22Rv1 (cell line): ENCODE measurements at regions not wholly inside any gene's neighbourhood (a gene's known extent, or its start where the extent isn't known, plus 50 kb on each side); places are given as distances from the start of the nearest gene placed in this dataset.

Source experiments
- CTCF ChIP-seq: fragments of 450-650 bp; IDR thresholded peaks from 2 replicates; pipeline ENCODE4 v1.5.1; 2017; ENCODE audit warnings: mild to moderate bottlenecking
- ZFX ChIP-seq: fragments of 450-650 bp; IDR thresholded peaks from 2 replicates; pipeline ENCODE4 v1.6.1; 2017; ENCODE audit warnings: antibody characterized with exemption, borderline replicate concordance

- peak; percentile 71 for TF ChIP-seq CTCF
- TF ChIP-seq ZFX = no peak
Observed at GRCh38 chr19:34120846-34121639, 51.3 kb upstream of the LSM14A start.
